ENCODE measurements at regions not wholly inside any gene's neighbourhood (a gene's known extent, or its start where the extent isn't known, plus 50 kb on each side); places are given as distances from the start of the nearest gene placed in this dataset.

GRCh38 chr3:71905426-71905825, 120.5 kb upstream of the PROK2 start:
- H3K27ac Mint-ChIP-seq = no peak overlapping the region
- Histone ChIP-seq H3K36me3 (ENCODE audit: insufficient read depth) (no peaks in the 10 kb centered on the region), H3K4me3 (no peak overlapping the region), H3K27ac (ENCODE audit: low read depth) (no peak overlapping the region), H3K9me2 (ENCODE audit: insufficient read depth) (no peaks in the 10 kb centered on the region), H3K79me2 (replicated peaks; ENCODE audit: insufficient read depth) (no peaks in the 10 kb centered on the region), H2AFZ (no peak overlapping the region), H3K27me3 (ENCODE audit: insufficient read depth) (no peaks in the 10 kb centered on the region), H3F3A (replicated peaks; ENCODE audit: low read depth) (no peaks in the 10 kb centered on the region), H3K4me2 (no peak overlapping the region), H3K4me1 (ENCODE audit: insufficient read depth) (peaks cover 23% of the 10 kb centered on the region), H4K20me1 (replicated peaks; ENCODE audit: insufficient read depth) (no peaks in the 10 kb centered on the region)
- no peaks in the 10 kb centered on the region for H3K27me3 Mint-ChIP-seq (ENCODE audit: insufficient read depth, low read depth, poor library complexity)
- H3K9me3 Mint-ChIP-seq = no peaks in the 10 kb centered on the region; the same call in 2 of the 3 replicates
- ATAC-seq = no peak
- TF ChIP-seq ZNF114 (CRISPR knock-in tag; IDR thresholded peaks at IDR 0.05) = no peak
- TF ChIP-seq ZNF462 (CRISPR knock-in tag; IDR thresholded peaks at IDR 0.05) = no peak
- no peak for TF ChIP-seq ZNF331 (CRISPR knock-in tag; IDR thresholded peaks at IDR 0.05; ENCODE audit: low read depth)
- no peak for TF ChIP-seq ETS1 (IDR thresholded peaks at IDR 0.05)
- TF ChIP-seq POLR2AphosphoS5 (IDR thresholded peaks at IDR 0.05; ENCODE audit: low read depth) = no peak
- no peak for TF ChIP-seq REST (IDR thresholded peaks at IDR 0.05; ENCODE audit: unreplicated experiment)
- TF ChIP-seq CREB1 (CRISPR knock-in tag; IDR thresholded peaks at IDR 0.05; ENCODE audit: low read depth) = no peak
- no peak for TF ChIP-seq EZH2 (IDR thresholded peaks at IDR 0.05; ENCODE audit: low read depth, unreplicated experiment)
- no peak for TF ChIP-seq CTCF (conservative IDR thresholded peaks at IDR 0.05; ENCODE audit: low read depth in 2 of 2)
- no peak for TF ChIP-seq STAT1 (IDR thresholded peaks at IDR 0.05; ENCODE audit: unreplicated experiment)
- TF ChIP-seq NANOG (IDR thresholded peaks at IDR 0.05; ENCODE audit: borderline replicate concordance) = no peak
- no peak for TF ChIP-seq JUNB (IDR thresholded peaks at IDR 0.05; ENCODE audit: unreplicated experiment)
- no peak for TF ChIP-seq EZH2phosphoT487 (IDR thresholded peaks at IDR 0.05; ENCODE audit: unreplicated experiment)
- no peaks in the 10 kb centered on the region for H3K36me3 Mint-ChIP-seq (ENCODE audit: low read depth)
- no peak overlapping the region for H3K4me3 Mint-ChIP-seq
- H3K4me1 Mint-ChIP-seq = peaks cover 17% of the 10 kb centered on the region
- no peak for DNase-seq (ENCODE audit: low spot score)
